GM12891 (cell line): ENCODE measurements at regions not wholly inside any gene's neighbourhood (a gene's known extent, or its start where the extent isn't known, plus 50 kb on each side); places are given as distances from the start of the nearest gene placed in this dataset.

Experiments used
- DNase-seq: peaks from one replicate; pipeline ENCODE4 v3.0.0; 2011; ENCODE audit warnings: low spot score; ENCODE audit not compliant: insufficient read length
- FAIRE-seq: peaks from 2 replicates; lab custom pipeline; 2011; peaks lifted over from hg19 to GRCh38; lab: Jason Lieb, UNC
- PAX5 ChIP-seq: IDR thresholded peaks from 2 replicates; pipeline ENCODE4 v1.6.1; 2011; ENCODE audit warnings: low read length, moderate library complexity, mild to moderate bottlenecking; ENCODE audit not compliant: insufficient read depth, severe bottlenecking
- POLR2A ChIP-seq: IDR thresholded peaks from 2 replicates; pipeline ENCODE4 v1.6.1; 2011; ENCODE audit warnings: low read depth, low read length, control low read depth
- POLR2AphosphoS5 ChIP-seq: IDR thresholded peaks from 2 replicates; pipeline ENCODE4 v1.6.1; 2011; ENCODE audit warnings: low read depth, low read length, control low read depth
- POU2F2 ChIP-seq: IDR thresholded peaks from 2 replicates; pipeline ENCODE4 v1.6.1; 2011; ENCODE audit warnings: low read depth, mild to moderate bottlenecking, control low read depth, low read length, moderate library complexity
- SPI1 ChIP-seq: IDR thresholded peaks from 2 replicates; pipeline ENCODE4 v1.6.1; 2011; ENCODE audit warnings: low read depth, low read length, control low read depth
- TAF1 ChIP-seq: IDR thresholded peaks from 2 replicates; pipeline ENCODE4 v1.6.1; 2011; ENCODE audit warnings: low read depth, low read length, control low read depth

DNA sequence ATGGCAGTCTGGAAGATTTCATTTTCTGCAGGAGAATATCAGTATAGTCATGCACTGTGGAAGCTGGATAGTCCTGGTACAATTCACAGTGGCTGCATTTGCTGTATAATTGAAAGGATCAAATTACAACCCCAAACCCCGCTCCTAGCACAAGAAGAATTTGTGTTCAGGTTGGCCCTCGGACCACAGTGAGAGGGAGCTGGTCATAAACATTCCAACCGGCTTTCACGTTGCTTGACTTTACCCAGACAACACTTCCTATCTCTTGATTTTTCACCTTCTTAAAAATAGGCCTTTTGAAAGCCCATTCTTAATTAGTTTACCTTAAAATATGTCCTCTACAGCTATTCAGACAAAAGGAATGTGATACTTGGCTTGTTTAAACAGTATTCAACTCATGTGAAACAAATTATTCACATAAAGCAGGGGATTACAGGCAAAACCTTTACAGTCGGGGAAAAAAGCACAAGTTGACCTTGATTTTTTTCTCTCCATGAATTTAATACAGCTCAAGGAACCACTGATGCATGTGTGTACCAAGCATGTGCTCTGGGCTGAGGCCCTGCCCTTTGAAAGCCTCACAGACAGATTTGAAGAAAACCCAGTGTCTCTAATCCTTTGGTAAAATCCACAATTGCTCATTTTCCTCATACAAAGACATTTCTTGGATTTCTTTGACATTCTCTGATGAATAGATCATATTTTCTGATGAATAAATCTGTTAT, 143.0 kb upstream of the SOX11 start:
- DNase-seq = no peak
- no peak for FAIRE-seq
- no peak for TF ChIP-seq TAF1
- TF ChIP-seq POLR2A = no peak
- no peak for TF ChIP-seq POU2F2
- TF ChIP-seq SPI1 = no peak
- TF ChIP-seq POLR2AphosphoS5 = no peak
- no peak for TF ChIP-seq PAX5

- no peak for TF ChIP-seq POLR2A
- no peak for TF ChIP-seq POLR2AphosphoS5
- TF ChIP-seq POU2F2 = no peak
- no peak for TF ChIP-seq PAX5
- TF ChIP-seq TAF1 = no peak
- no peak for TF ChIP-seq SPI1
- DNase-seq (no peak), FAIRE-seq (no peak)
Observed at GRCh38 chr2:5549771-5550170, 142.4 kb upstream of the SOX11 start.

- FAIRE-seq (no peak), DNase-seq (no peak)
- no peak for TF ChIP-seq POLR2A
- no peak for TF ChIP-seq POU2F2
- no peak for TF ChIP-seq SPI1
- no peak for TF ChIP-seq PAX5
- no peak for TF ChIP-seq POLR2AphosphoS5
- no peak for TF ChIP-seq TAF1
Observed at GRCh38 chr2:5555636-5556035, 136.5 kb upstream of the SOX11 start.

DNA sequence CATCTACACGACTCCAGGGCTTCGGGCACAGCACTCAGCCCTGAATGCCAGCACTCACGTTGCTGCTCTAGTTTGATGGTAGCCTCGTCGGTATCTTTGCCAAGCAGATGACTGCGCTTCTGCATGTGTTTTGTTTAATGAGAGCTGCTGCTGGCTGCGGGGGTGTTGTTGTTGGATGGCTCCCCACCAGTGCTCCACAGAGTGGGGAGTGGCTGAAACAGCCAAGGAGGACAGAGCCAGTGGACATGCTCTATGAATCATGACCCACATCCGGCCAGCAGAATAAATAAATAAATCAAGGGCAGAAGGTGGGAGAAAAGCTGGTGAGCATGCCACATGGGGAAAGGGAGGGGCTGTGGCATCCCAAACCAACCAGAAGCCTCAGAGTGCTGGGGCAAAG, 131.2 kb upstream of the SOX11 start:
- TF ChIP-seq TAF1 = no peak
- TF ChIP-seq POLR2A = no peak
- no peak for TF ChIP-seq POLR2AphosphoS5
- TF ChIP-seq POU2F2 = no peak
- TF ChIP-seq SPI1 = no peak
- no peak for TF ChIP-seq PAX5
- DNase-seq (no peak), FAIRE-seq (no peak)

DNA sequence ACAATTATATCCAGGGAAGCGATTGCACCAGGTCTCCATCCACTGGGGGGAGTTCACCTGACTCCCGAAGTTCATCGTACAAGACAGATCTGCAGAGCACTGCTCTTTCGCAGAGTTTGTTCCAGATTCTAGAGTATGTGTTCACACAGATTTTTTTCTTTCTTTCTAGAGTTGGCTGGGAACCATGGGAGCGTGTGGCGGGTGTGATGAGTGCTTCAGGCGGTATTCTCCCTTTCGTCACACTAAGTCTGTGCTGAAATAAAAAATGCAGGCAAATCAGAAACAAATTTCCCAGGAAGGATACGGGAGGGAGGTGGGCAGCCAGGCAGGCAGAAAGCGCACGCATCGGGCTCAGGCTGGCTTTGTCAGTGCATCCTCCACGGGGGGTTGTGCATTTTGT, 129.8 kb upstream of the SOX11 start:
- no peak for FAIRE-seq
- TF ChIP-seq POLR2AphosphoS5 (no peak), TAF1 (no peak), SPI1 (no peak), POLR2A (no peak), POU2F2 (no peak), PAX5 (no peak)
- DNase-seq = no peak

GRCh38 chr2:5562865-5563264, 129.3 kb upstream of the SOX11 start:
- TF ChIP-seq POLR2AphosphoS5 = no peak
- TF ChIP-seq POU2F2 = no peak
- no peak for TF ChIP-seq TAF1
- no peak for TF ChIP-seq POLR2A
- TF ChIP-seq PAX5 = no peak
- no peak for TF ChIP-seq SPI1
- peak; percentile 26 for FAIRE-seq
- DNase-seq = no peak

DNA sequence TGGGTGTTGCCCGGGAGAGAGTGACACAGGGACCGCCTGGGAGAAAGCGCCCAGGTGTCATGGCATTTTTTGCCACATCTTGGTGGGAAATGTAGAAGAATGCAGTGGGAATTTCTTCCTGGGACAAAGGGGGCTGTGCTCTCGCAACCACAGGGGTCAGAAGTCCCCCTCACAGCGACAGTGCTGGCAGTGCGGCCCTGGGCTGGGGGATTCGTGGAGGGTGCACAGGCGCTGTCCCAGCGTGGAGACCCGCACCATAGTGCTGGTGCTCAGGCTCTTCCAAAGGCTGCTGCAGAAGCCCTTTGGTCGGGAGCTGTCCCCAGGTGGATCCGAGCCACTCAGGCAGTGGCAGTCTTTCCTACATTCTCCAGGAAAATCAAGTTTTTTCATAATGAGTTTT, 128.8 kb upstream of the SOX11 start:
- no peak for DNase-seq
- no peak for FAIRE-seq
- no peak for TF ChIP-seq POU2F2
- TF ChIP-seq POLR2AphosphoS5 = no peak
- TF ChIP-seq SPI1 = no peak
- TF ChIP-seq POLR2A = no peak
- no peak for TF ChIP-seq PAX5
- no peak for TF ChIP-seq TAF1

DNA sequence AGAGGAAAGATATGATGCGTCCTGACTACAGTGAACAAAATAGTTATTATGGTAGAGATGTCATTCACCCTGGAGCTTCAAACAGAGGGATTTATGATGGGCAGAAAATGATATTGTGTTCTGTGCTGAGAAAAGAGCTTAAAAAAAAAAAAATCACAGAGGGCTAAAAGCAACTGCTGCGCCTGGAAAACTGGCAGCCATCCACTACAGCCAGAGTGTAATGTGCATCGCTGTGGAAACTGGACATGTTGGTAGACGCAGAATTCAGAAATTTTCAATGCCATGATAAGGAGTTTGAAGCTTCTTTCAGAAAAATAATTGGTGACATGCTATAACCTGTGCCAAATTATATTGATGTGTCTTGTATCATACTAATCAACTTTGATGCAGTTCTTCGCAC, 122.9 kb upstream of the SOX11 start:
- FAIRE-seq = no peak
- DNase-seq = no peak
- TF ChIP-seq SPI1 = no peak
- no peak for TF ChIP-seq POLR2AphosphoS5
- TF ChIP-seq TAF1 = no peak
- TF ChIP-seq POLR2A = no peak
- TF ChIP-seq POU2F2 = no peak
- TF ChIP-seq PAX5 = no peak

- FAIRE-seq (no peak), DNase-seq (no peak)
- no peak for TF ChIP-seq PAX5
- no peak for TF ChIP-seq SPI1
- TF ChIP-seq POU2F2 = no peak
- TF ChIP-seq TAF1 = no peak
- TF ChIP-seq POLR2AphosphoS5 = no peak
- no peak for TF ChIP-seq POLR2A
Observed at GRCh38 chr2:5576015-5576414, 116.2 kb upstream of the SOX11 start.

- TF ChIP-seq POLR2A (no peak), POLR2AphosphoS5 (no peak), SPI1 (no peak), POU2F2 (no peak), PAX5 (no peak), TAF1 (no peak)
- DNase-seq (no peak), FAIRE-seq (no peak)
Observed at GRCh38 chr2:5587766-5588165, 104.4 kb upstream of the SOX11 start.
